Inferior parietal cortex (tissue), 1 donor: ENCODE measurements at regions not wholly inside any gene's neighbourhood (a gene's known extent, or its start where the extent isn't known, plus 50 kb on each side); places are given as distances from the start of the nearest gene placed in this dataset.
"Not testable (repeated sequence)": the region's sequence is repeated elsewhere in the genome, so short reads cannot be mapped to it uniquely, and the experiment has no call there.

Source experiments
- DNase-seq: peaks from one replicate; pipeline ENCODE4 v3.0.0-alpha.2; 2016; ENCODE audit errors: extremely low spot score

DNA sequence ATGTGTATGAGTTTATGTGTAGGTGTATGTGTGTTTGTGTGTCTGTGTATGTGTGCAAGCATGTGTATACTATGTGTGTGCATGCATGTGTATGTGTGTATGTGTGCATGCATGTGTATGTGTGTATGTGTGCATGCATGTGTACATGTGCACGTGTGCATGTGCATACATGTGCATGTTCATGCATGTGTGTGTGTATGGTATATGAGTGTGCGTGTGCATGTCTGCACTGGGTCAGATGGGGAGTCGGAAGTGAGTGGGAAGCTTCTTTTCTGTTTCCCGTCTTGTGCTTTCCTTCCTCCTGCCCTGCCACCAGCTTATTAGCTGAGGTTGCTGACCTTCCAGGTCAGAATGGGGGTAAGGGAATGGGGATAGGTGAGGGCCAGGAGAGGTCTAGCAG, 174.7 kb downstream of the MAP2K4 start:
- DNase-seq, result no peak

DNA sequence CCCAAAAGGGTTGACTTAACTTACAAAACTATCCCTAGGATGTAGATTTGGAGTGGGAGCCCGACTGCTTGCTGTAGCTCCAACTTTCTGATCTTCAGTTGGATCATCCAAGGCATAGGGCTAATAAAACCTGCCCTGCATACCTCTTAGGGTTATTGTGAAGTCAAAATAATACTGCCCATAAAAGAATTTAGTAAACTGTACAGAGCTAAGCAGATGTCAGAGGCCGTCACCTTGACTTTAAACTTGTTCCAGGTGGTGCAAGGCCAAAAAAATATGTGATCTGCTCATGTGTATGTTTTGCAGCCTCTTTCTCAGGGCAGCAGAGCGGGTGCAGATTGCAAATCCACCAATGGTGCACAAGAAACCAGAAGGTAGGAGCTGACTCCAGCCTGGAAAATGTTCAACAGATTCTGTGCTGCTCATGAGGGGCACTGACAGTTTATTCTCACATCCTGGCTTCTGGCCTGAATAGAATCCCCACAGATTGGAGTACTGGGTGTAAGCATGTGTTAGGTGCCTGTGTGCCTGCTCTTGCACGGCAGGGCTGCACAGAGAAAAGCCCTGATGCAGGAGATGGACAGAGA, 180.7 kb downstream of the MAP2K4 start:
- no peak for DNase-seq

DNA sequence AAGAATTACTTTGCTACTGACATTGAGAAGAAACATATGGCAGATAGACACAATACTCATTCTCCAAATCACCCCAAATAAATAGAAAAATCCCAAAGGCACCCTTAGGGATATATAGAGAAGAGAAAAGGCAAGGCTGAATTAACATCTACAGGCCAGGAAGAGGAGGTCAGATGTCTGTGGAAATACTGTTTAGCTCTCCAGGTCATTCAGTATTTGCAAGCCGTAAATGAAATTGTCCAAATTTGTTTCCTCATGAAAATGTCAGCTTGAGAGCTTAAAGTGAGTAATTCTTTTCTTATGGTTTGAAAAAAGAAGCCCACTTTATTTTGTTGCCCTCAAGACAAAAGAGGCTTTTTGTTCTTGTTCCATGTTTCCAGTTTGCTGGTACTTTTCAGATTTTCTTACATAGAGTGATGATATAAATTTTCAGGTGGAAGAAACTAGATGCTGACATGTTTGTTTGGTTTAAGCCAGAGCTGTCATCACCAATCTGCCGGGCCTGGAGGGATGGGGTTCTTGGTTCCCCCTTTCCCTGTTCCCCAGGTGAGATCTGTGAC, 189.0 kb downstream of the MAP2K4 start:
- no peak for DNase-seq

DNA sequence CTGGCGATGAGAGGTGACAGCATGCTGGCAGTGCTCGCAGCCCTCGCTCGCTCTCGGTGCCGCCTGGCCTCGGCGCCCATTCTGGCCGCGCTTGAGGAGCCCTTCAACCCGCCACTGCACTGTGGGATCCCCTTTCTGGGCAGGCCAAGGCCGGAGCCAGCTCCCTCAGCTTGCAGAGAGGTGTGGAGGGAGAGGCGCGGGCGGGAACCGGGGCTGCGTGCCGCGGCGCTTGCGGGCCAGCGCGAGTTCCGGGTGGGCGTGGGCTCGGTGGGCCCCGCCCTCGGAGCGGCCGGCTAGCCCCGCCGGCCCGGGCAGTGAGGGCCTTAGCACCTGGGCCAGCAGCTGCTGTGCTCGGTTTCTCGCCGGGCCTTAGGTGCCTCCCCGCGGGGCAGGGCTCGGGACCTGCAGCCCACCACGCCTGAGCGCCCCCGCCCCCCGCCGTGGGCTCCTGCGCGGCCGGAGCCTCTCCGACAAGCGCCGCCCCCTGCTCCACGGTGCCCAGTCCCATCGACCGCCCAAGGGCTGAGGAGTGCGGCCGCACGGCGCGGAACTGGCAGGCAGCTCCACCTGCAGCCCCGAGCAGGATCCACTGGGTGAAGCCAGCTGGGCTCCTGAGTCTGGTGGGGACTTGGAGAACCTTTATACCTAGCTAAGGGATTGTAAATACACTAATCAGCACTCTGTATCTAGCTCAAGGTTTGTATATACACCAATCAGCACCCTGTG, 200.2 kb downstream of the MAP2K4 start:
- DNase-seq, result not testable (repeated sequence)

- no peak for DNase-seq
These were observed 201.7 kb downstream of the MAP2K4 start for GRCh38 chr17:12222392-12222791.

GRCh38 chr17:12227547-12227946, 206.9 kb downstream of the MAP2K4 start:
- DNase-seq, result no peak

- no peak for DNase-seq
These were observed 208.7 kb downstream of the MAP2K4 start for GRCh38 chr17:12229335-12229734.

DNA sequence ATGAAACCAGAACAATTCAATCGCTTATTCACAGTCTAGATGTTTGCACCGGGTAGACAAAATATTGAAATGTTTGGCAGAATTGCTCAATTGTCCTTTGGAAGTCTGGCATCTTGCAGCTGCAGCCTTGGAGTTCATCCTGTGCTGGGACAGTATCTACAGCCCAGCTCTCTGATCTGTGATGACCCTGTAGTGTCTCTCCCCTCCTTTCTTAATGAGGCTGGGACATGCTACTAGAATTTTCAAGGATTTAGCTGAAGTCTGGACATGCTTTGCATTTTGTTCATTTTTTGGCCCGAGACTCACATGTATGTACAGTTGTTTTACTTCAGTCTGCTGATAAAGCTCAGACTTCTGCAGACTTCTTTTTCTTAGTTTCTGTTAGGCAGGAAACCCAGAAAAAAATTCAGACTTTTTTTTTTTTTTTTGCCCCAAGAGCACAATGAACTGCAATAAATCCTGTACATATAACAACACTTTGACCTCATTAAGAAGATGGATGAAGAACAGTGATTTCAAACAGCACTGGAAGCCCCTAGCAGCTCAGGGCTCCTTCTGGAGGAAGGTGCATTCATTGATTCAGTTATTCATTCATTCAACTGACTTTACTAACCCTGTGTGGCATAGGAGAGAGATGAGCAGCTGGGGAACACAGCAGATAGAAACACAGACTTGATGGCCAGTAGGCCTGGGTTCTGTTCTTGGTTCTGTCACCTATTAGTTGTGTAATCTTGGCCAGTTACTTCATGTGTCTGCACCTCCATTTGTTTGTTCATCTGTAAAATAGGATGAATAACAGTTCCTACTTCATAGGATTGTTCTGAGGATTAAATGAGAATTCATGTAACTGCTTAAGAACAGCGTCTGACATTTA, 210.0 kb downstream of the MAP2K4 start:
- DNase-seq, result no peak

DNA sequence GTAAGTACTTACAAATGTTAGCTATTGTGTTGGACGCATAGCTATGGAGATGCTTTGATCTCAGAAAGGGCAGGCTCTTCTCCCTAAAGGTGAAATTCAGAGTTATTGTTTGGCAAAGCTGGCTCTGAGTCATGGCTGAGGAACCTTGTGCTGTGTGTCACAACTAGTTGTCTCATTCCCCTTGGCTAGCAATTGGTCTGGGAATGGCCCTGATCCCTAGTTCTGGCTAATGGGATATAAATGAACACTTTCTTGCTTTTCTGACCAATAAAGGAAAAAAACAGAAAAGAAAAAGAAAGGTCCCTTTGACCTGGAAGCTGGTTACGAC, 210.6 kb downstream of the MAP2K4 start:
- no peak for DNase-seq

DNA sequence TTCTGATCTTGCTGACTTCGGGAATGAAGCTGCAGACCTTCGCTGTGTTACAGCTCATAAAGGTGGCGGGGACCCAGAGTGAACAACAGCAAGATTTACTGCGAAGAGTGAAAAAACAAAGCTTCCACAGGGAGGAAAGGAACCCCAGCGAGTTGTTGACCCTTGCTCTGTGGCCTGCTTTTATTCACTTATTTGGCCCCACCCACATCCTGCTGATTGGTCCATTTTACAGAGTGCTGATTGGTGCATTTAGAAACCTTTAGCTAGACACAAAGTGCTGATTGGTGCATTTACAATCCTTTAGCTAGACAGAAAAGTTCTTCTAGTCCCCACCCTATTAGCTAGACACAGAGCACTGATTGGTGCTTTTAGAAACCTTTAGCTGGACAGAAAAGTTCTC, 218.3 kb downstream of the MAP2K4 start:
- not testable (repeated sequence) for DNase-seq

DNA sequence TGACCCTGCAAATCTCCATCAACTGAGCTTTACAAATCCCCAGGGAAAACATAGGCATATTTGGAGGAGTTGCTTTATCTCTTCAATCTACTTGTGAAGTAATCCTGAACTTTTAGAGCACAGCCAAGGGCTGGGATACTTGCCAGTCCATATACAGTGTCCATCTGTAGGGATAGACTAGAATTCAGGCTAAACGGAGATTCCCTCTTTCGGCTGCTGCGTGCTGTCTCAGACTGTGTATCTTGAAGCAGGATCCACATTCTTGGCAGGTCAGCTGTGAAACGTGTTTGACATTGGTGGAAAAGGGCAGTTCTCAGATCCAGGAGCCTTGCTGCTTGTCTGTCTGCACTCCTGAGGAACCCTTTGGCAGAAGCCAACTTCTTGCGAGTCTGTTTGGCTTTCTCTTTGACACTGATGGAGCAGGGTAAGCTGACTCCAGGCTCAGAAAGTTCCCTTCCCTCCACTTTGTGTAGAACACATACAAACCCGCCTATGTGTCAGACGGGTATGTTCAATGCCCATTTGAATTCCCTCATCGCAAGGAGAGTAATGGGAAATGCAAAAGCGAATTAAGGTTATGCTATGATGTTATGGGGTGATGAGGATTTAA, 221.8 kb downstream of the MAP2K4 start:
- no peak for DNase-seq

GRCh38 chr17:12247761-12248160, 227.1 kb downstream of the MAP2K4 start:
- DNase-seq, result no peak

DNA sequence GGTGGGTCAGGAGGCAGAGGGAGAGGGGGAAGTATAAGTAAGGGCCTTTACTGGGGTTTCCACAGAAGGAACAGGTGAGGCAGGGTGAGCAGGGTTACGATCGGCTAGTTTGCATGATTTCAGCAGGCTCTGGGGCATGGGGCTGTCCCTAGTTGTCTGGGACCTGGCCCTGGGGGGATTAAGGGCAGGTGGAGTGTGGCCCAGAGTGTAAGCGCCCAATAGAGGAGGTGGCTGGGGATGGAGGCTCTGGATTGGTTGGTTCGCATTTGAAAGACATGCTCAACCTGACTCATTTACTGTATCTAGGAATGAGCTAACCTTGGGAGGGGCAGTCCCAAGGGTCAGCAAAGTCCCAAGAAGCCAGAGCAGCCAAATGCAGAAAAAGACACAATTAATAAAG, 230.3 kb downstream of the MAP2K4 start:
- DNase-seq, result no peak

GRCh38 chr17:12252462-12252861, 231.8 kb downstream of the MAP2K4 start:
- DNase-seq, result no peak

GRCh38 chr17:12254460-12254859, 233.8 kb downstream of the MAP2K4 start:
- DNase-seq, result no peak

DNA sequence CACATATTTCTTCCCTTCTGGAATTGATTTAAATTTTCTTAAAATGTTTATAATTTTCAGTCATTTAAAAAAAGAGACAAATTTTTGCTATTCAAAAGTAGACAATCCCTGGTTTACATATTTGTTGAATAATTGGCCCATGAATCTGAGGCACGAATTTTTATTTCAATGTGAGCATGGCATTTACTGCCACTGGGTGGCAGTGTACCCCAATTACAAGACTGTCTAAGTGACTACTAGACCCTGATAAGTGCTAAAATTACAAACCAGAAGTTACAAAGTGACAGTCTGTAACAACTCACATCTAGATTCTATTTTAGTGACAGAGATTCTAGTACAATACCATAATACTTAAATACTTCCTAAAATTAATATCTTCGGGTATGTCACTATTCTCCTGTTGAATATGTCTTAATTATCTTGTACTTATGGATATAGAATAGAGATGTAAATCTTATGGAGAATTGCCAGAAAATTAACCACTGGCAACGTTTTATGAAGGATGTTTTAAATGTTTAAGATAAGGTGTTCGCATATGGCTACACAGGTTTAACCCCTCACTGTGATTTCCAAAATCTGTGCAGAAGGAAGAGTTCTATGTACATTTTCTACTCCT, 235.8 kb downstream of the MAP2K4 start:
- peak; percentile 75 for DNase-seq

DNA sequence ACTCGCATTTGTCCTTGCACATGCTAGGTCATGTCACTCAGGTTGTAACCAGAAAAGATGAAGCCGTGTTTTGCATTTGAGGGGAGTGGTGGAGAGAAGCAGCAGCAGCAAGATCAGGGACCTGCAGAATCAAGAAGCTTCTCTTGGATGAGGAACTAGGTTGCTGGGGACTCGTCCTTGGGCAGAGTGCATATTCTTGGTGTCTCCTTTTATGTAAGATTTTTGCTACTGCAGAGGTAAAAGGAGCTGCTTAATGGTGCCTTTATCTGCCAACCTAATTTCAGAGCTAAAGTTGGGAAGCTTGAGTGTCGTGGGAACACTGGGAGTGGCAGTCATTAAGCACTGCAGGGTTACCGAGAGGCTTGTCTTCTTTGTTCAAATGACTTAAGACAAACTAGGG, 236.5 kb downstream of the MAP2K4 start:
- DNase-seq, result no peak

DNA sequence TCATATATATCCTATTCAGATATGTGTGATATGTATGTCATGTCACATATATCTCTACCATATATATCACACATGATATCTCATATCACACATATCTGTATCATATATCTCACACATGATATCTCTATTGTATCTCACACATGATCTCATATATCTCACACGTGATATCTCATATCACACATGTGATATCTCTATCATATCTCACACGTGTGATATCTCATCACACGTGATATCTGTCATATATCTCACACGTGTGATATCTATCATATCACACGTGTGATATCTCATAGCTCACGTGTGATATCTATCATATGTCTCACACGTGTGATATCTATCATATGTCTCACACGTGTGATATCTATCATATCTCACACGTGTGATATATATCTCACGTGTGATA, 240.7 kb downstream of the MAP2K4 start:
- no peak for DNase-seq

DNA sequence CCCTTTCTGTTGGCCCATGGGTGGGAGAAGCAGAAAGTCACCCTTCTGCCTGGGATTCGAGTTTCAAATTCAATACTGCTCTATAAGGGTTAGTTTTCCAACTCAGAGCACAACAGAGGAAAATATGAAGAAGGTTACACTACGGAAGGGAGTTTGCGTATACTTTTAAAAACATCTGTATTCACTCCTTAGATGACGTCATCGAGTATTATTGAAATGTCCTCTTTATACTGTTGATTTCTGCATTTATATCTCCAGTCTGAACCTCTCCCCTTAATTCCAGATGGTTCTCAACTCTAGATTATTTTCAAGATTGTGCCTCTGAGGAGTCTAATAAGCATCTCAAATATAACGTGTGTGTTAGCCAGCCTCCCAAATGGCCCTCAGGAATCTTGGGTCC, 249.1 kb downstream of the MAP2K4 start:
- DNase-seq, result no peak

DNA sequence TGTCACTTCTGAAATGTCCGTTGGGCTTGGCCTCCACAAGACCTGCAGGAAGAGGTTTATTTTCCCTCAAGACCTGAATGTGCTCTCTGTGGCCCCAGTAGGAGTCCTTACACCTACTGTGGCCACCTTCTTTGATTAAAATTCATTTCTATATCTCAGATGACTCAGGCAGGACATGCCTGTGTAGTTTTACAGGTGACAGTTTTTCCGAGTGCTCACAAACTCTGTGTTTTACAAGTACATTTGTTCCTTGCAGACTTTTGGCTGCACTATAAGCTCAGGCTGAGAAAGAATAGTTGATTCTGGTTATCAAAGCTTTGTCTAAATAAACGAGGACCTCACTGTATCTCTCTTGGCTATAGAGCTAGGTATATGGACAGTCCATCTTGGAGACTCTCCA, 257.1 kb downstream of the MAP2K4 start:
- no peak for DNase-seq

DNA sequence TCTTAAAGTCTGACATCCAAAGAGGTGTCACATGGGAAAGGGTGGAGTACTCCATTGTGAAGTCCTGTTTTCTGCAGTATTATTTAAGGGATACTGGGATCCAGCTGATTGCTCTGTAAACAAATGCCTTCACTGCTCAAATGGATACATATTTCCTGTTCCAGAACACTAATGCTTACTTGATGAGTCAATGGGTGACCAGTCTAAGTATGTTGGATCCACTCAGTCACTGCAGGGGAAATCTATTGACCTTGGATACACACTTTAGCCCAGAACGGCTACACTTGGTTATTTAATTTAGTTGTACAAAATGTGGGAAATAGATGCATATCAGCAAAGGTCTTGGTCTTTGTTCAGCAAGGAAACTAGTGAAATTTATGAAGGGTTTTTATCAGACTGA, 261.4 kb downstream of the MAP2K4 start:
- no peak for DNase-seq

DNA sequence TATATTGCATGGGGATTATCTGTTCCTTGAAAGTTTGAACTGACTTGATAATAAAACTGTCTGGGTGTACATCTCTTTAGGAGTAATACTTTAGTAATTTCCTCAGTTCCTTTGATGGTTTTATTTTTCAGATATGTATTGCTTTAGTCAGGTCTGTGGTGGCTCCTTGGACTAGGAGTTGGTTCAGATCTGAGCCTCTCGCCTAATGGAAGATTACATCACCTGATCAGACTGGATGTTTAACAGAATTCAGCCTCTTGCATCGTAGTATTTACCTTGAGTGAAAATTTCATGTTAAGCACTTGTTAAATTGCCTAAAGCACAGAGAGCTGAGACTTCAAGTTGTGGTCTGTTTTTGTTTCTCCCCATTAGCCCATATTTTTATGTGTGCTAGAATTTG, 267.3 kb downstream of the MAP2K4 start:
- no peak for DNase-seq
